Retinal pigment epithelial cell (primary cell): ENCODE measurements at regions not wholly inside any gene's neighbourhood (a gene's known extent, or its start where the extent isn't known, plus 50 kb on each side); places are given as distances from the start of the nearest gene placed in this dataset.
"Not testable (repeated sequence)": the region's sequence is repeated elsewhere in the genome, so short reads cannot be mapped to it uniquely, and the experiment has no call there.

ENCODE experiments used
- DNase-seq: peaks from one replicate; pipeline ENCODE4 v3.0.0-alpha.2; 2010; ENCODE audit warnings: low read depth
- H3K4me3 ChIP-seq: 2 replicates; pipeline ENCODE4 v1.5.1; 2011; ENCODE audit warnings: mild to moderate bottlenecking, low read length, control low read depth, moderate library complexity
- CTCF ChIP-seq: conservative IDR thresholded peaks from 2 replicates; pipeline ENCODE4 v1.5.1; 2011; ENCODE audit warnings: low read depth, low read length, control low read depth, inconsistent platforms

GRCh38 chr2:37802899-37803379, 122.1 kb upstream of the RMDN2 start:
- no peak overlapping the region for H3K4me3 ChIP-seq
- TF ChIP-seq CTCF = no peak
- peak; percentile 70 for DNase-seq

GRCh38 chr2:37806004-37806403, 119.1 kb upstream of the RMDN2 start:
- not testable (repeated sequence) for DNase-seq, H3K4me3 ChIP-seq

DNA sequence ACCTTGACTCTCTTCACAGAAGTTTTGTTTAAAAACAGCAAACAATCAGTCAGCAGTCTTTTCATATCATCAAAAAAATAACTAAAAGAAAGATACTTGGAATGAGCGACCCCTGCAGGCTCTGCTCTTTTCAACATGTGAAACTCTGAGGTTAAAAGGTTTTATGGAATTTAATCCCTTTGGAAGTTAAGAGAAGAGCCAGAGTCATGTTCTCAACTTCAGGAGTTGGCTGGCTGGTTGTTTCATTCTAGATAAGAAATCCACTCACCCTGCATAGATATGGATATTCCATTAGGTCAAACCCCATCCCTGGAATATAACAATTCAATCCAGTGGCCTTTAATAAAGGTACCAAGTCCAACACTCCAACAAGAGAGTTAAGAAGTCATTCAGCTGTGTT, 115.6 kb upstream of the RMDN2 start:
- DNase-seq = no peak
- TF ChIP-seq CTCF = peak; percentile 72
- no peak overlapping the region for H3K4me3 ChIP-seq

- no peak for DNase-seq
- TF ChIP-seq CTCF = no peak
Observed at GRCh38 chr2:37809931-37810570, 115.0 kb upstream of the RMDN2 start.

DNA sequence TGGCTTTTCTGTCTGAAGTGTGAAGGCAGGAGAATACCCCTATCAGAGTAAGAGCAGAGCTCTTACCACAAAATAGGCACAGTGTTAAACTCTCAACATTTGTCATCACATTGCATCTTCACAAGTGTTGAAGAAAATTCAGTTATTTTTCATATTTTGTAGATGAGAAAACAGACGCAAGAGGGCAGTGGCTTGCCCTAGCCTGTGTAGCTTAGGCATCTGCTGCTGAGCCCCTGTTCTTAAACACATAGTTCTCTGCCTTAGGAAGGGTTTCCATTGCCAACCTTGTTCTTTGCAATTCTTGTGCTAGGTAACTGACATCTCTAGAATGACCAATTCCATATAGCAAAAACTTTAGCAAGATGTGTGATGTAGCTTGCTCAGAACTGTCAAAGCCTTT, 112.7 kb upstream of the RMDN2 start:
- DNase-seq = no peak
- H3K4me3 ChIP-seq = no peak overlapping the region
- TF ChIP-seq CTCF = no peak

More at GRCh38 chr2:37809931-37810570, 115.0 kb upstream of the RMDN2 start:
- H3K4me3 ChIP-seq = no peak overlapping the region

DNA sequence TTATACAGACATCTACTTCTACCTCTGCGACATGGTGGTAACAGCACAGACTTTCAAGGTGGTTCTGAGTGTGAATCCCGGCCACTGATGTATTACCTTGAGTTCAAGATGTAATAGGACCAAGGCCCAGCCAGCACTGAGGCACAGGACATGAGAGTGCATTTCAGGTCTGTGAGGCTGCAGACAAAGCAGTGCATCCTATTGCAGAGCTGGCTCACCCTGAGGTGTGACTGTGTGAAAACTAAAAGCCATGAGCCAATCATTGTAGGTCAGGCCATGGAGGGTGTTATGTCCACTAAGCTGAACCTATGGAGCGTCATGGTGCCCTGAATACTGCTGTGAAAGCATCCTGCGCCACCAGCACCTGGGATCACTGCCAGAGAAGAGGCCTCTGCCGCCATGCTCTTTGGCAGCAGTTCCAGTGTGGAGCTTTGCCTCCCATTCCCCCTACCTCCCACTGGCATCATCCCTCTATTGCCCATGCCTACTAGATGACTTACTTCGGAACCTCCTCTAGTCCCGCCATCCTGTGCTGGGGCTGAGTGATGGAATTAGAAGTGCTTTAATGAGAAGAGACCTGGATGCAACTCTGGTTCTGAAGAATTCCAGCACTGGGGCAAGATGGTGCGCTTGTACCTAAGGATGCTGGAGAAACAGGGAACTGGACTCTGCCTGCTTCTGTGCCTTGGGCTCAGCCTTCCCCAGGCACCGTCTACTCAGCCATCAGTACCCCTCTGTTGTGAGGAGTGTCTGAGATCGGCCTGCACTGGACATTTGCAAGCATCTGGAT, 112.0 kb upstream of the RMDN2 start:
- no peak for TF ChIP-seq CTCF
- H3K4me3 ChIP-seq = no peak overlapping the region
- no peak for DNase-seq

- no peak for DNase-seq
- H3K4me3 ChIP-seq = no peak overlapping the region
- no peak for TF ChIP-seq CTCF
Observed at GRCh38 chr2:37816036-37816435, 109.1 kb upstream of the RMDN2 start.
